Colonic mucosa (tissue), 4 donors: ENCODE measurements at regions not wholly inside any gene's neighbourhood (a gene's known extent, or its start where the extent isn't known, plus 50 kb on each side); places are given as distances from the start of the nearest gene placed in this dataset.

Source experiments
- DNase-seq: peaks from one replicate; pipeline ENCODE4 v3.0.0-alpha.2; 2020
- H3K27ac ChIP-seq: fragments of 200-600 bp; one replicate; pipeline ENCODE4 v1.8.0; 2021
- H3K27me3 ChIP-seq: fragments of 200-600 bp; one replicate; pipeline ENCODE4 v1.8.0; 2021
- H3K36me3 ChIP-seq: fragments of 200-600 bp; one replicate; pipeline ENCODE4 v1.8.0; 2021
- H3K4me1 ChIP-seq: fragments of 200-600 bp; one replicate; pipeline ENCODE4 v1.8.0; 2021; ENCODE audit warnings: mild to moderate bottlenecking
- H3K4me3 ChIP-seq: fragments of 200-600 bp; one replicate; pipeline ENCODE4 v1.8.0; 2021
- H3K9ac ChIP-seq, 2 donors: one replicate each; pipeline ENCODE4 v1.7.0; 2013; ENCODE audit warnings: control low read depth in 2 of 2, low read depth in 2 of 2, low read length in 2 of 2
- H3K9me3 ChIP-seq: fragments of 200-600 bp; one replicate; pipeline ENCODE4 v1.8.0; 2021
- intact Hi-C: fragments of 100-400 bp; cut with DNase I; formaldehyde crosslinking; loops from one replicate; pipeline ENCODE4 v1.14.1; 2022
- TF ChIP-seq, protein P1 (sequence below): fragments of 200-600 bp; IDR thresholded peaks from one replicate; pipeline ENCODE4 v1.8.0; 2022; ENCODE audit warnings: antibody characterized with exemption, mild to moderate bottlenecking
- donor health status: healthy.
- donor health status: DM: no; HTN: no; CAD: no.
- donor health status: DM: no; HTN: no; CAD: no.

DNA sequence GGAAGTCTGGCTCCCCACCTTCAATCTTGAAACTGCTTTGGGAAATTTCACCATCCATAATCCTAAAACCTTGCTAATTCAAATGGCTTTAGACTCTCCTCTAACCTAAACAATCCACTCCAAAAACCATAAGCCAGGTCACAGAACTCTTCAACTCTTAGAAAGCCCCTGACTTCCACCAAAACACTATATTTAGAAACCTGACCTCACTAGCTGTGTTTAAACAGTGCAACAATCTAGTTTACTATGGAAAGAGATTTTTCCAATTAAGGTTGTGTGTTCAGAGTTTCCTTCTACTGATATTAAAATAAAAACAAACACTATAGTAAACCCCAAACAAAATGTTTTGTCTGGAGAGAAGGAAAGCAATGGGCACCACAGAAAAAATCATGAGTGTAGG lies 308.1 kb downstream of the OSR1 start:
- Histone ChIP-seq H3K27ac (no peak overlapping the region), H3K36me3 (no peaks in the 10 kb centered on the region)

DNA sequence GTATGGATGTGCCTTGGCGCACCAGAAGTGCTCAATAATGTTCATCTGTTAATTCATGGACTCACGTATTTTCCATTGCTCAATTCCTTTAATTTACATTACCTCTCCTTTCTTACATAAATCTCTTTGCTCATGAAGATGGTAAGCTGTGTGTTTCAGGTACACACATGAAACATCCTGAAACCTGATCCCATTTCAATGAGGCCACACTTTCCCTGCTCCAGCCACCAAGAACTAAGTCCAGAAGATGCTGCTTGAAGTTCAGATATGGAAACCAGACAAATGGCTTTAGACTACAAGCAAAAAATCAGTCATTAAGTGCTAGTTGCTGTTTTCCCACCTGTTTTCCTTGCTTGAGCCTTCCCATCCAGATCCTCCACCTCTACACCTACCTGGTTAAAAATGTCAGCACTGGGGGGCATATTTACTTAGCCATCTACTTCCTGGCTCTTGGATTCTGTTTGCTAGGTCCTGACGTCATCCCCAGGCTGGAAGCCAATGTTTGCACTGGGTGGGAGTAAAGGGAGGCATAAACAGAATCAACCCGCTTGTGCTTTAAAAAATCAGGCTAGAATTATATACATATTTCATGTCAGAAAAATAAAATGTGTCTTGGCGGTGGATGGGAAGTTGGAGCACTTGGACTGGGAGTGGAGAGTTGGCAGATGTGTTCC lies 309.7 kb downstream of the OSR1 start:
- TF ChIP-seq, protein P1, sequence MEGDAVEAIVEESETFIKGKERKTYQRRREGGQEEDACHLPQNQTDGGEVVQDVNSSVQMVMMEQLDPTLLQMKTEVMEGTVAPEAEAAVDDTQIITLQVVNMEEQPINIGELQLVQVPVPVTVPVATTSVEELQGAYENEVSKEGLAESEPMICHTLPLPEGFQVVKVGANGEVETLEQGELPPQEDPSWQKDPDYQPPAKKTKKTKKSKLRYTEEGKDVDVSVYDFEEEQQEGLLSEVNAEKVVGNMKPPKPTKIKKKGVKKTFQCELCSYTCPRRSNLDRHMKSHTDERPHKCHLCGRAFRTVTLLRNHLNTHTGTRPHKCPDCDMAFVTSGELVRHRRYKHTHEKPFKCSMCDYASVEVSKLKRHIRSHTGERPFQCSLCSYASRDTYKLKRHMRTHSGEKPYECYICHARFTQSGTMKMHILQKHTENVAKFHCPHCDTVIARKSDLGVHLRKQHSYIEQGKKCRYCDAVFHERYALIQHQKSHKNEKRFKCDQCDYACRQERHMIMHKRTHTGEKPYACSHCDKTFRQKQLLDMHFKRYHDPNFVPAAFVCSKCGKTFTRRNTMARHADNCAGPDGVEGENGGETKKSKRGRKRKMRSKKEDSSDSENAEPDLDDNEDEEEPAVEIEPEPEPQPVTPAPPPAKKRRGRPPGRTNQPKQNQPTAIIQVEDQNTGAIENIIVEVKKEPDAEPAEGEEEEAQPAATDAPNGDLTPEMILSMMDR = no peak
- intact Hi-C loops = no loop called here
- H3K9ac ChIP-seq = no peak overlapping the region
- H3K4me1 ChIP-seq = no peaks in the 10 kb centered on the region
- H3K27ac ChIP-seq = no peak overlapping the region
- H3K36me3 ChIP-seq = no peaks in the 10 kb centered on the region
- H3K27me3 ChIP-seq = no peaks in the 10 kb centered on the region
- no peaks in the 10 kb centered on the region for H3K9me3 ChIP-seq
- DNase-seq = peak; percentile 76
- no peak overlapping the region for H3K4me3 ChIP-seq

More for the DNA sequence above, 308.1 kb downstream of the OSR1 start:
- TF ChIP-seq, protein P1 = no peak
- H3K27me3 ChIP-seq = no peaks in the 10 kb centered on the region
- no peaks in the 10 kb centered on the region for H3K4me1 ChIP-seq
- H3K4me3 ChIP-seq = no peak overlapping the region
- H3K9me3 ChIP-seq = no peaks in the 10 kb centered on the region
- no peak overlapping the region for H3K9ac ChIP-seq
- intact Hi-C loops = no loop called here
- DNase-seq = no peak

DNA sequence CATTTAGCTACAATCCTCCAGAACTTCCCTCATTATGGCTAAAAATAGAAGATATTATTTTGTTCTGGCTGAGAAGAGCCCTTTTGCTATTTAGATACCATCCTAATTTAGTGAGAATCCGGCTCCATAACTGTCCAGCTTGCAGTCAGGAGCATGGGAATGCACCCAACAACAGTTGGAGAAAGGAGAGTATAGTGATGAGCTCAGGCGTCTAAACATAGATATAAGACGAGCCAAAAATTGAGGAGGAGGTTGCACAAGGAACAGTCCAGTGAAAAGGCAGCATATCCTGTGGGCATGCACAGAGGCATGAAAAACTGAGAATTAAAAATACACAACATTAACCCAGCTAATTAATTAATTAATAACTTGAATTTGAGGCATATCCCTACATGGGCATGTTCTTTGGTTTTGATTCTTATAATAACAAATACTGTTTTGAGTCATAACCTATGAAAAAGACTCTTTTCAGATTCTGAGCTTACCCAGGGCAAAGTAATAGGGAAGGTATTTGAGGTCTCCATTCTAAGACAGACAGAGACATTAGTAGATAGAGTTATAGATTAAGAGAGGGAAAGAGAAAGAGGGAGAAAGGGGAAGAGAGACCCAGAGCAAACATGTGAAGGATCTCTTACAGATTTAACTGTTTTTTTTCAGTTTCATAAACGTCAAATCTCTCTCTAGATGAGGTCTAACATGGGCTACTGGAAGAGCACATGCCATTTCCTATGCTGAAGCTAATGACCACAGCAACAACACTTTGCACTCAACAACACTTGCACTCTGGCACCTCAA lies 311.2 kb downstream of the OSR1 start:
- H3K4me1 ChIP-seq = no peaks in the 10 kb centered on the region
- H3K4me3 ChIP-seq = no peak overlapping the region
- H3K27me3 ChIP-seq = no peaks in the 10 kb centered on the region
- intact Hi-C loops = no loop called here
- H3K9ac ChIP-seq = no peak overlapping the region
- TF ChIP-seq, protein P1 = no peak
- H3K27ac ChIP-seq = no peak overlapping the region
- no peak for DNase-seq
- H3K9me3 ChIP-seq = no peaks in the 10 kb centered on the region
- H3K36me3 ChIP-seq = no peaks in the 10 kb centered on the region

DNA sequence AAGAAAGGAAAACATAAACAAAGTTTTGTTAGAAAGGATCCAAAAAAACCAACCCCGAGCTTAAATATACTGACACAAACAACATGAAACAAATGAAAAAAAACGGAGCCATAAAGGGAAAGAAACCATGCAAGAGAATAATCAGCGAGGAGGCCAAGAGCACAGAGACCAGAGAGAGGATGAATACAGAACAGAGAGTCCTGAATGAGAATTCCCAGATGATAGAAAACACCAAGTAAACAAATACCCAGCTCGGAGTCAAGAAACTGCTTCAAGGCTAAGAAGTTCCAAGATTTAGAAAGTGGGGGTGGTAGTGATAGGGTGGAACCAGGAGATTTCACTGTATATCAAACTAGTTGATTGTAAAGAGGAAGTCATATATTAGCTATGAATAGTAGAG lies 313.3 kb downstream of the OSR1 start:
- Histone ChIP-seq H3K9ac (no peak overlapping the region), H3K36me3 (no peaks in the 10 kb centered on the region), H3K27ac (no peak overlapping the region), H3K4me3 (no peak overlapping the region), H3K4me1 (no peaks in the 10 kb centered on the region), H3K9me3 (no peaks in the 10 kb centered on the region), H3K27me3 (no peaks in the 10 kb centered on the region)
- intact Hi-C loops = no loop called here
- no peak for DNase-seq
- TF ChIP-seq, protein P1 = no peak

DNA sequence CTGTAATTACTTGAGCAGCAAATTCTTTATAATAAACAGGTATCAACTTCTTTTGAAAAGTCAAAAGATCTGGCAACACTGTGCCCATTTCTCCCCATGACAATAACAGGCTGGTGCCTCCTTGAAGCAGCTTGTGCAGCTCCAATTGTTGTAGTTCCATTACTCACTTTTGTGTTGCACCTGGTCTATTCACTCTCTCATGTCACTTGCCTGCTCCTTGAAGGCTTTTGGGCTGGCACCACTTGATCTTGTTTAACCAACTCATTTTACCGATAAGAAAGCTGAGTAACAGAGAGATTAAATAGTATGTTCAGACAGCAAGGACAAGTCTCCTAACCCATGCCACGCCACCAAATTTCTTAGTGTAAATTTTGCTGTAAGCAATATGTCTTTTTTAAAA lies 314.5 kb downstream of the OSR1 start:
- DNase-seq = no peak
- H3K9ac ChIP-seq = no peak overlapping the region
- no peaks in the 10 kb centered on the region for H3K4me1 ChIP-seq
- TF ChIP-seq, protein P1 = no peak
- no peak overlapping the region for H3K4me3 ChIP-seq
- intact Hi-C loops = no loop called here
- H3K27me3 ChIP-seq = no peaks in the 10 kb centered on the region
- no peaks in the 10 kb centered on the region for H3K9me3 ChIP-seq
- H3K27ac ChIP-seq = no peak overlapping the region
- no peaks in the 10 kb centered on the region for H3K36me3 ChIP-seq
